ENCODE measurements at regions not wholly inside any gene's neighbourhood (a gene's known extent, or its start where the extent isn't known, plus 50 kb on each side); places are given as distances from the start of the nearest gene placed in this dataset.

- H3K27ac Mint-ChIP-seq, result no peak overlapping the region
- H3K36me3 Mint-ChIP-seq (ENCODE audit: low read depth), result no peaks in the 10 kb centered on the region
- H3K27me3 Mint-ChIP-seq (ENCODE audit: low read depth), result peaks cover 16% of the 10 kb centered on the region
- no peak overlapping the region for H3K4me3 Mint-ChIP-seq
- peaks cover 39% of the 10 kb centered on the region for H3K4me1 Mint-ChIP-seq
- TF ChIP-seq CTCF (IDR thresholded peaks at IDR 0.05; ENCODE audit: unreplicated experiment in 3 of 3), result no peak
- H3K9me3 Mint-ChIP-seq, result peaks cover 3% of the 10 kb centered on the region
Observed at GRCh38 chr2:45288532-45289417, 279.5 kb upstream of the SIX2 start.

GRCh38 chr2:45287045-45287444, 277.8 kb upstream of the SIX2 start:
- H3K27me3 Mint-ChIP-seq (ENCODE audit: low read depth), result peaks cover 16% of the 10 kb centered on the region
- no peaks in the 10 kb centered on the region for H3K36me3 Mint-ChIP-seq (ENCODE audit: low read depth)
- H3K4me3 Mint-ChIP-seq, result no peak overlapping the region
- TF ChIP-seq CTCF (IDR thresholded peaks at IDR 0.05; ENCODE audit: unreplicated experiment in 3 of 3), result no peak
- peaks cover 27% of the 10 kb centered on the region for H3K4me1 Mint-ChIP-seq
- H3K9me3 Mint-ChIP-seq, result peaks cover 3% of the 10 kb centered on the region
- H3K27ac Mint-ChIP-seq, result peak overlapping the region in 1 of 3 experiments; percentile 15

- TF ChIP-seq CTCF (IDR thresholded peaks at IDR 0.05; ENCODE audit: unreplicated experiment in 3 of 3), result no peak
- Mint-ChIP-seq H3K36me3 (ENCODE audit: low read depth) (no peaks in the 10 kb centered on the region), H3K9me3 (peaks cover 3% of the 10 kb centered on the region), H3K27me3 (ENCODE audit: low read depth) (peaks cover 16% of the 10 kb centered on the region), H3K4me1 (peaks cover 19% of the 10 kb centered on the region), H3K27ac (no peak overlapping the region), H3K4me3 (no peak overlapping the region)
Observed at GRCh38 chr2:45285771-45286390, 276.6 kb upstream of the SIX2 start.

- Mint-ChIP-seq H3K4me3 (no peak overlapping the region), H3K27me3 (ENCODE audit: low read depth) (peaks cover 19% of the 10 kb centered on the region), H3K36me3 (ENCODE audit: low read depth) (no peaks in the 10 kb centered on the region), H3K4me1 (peaks cover 22% of the 10 kb centered on the region), H3K27ac (no peak overlapping the region), H3K9me3 (peaks cover 3% of the 10 kb centered on the region)
- TF ChIP-seq CTCF (IDR thresholded peaks at IDR 0.05; ENCODE audit: unreplicated experiment in 3 of 3), result no peak
Observed at GRCh38 chr2:45285311-45285710, 276.1 kb upstream of the SIX2 start.

GRCh38 chr2:45284621-45284995, 275.4 kb upstream of the SIX2 start:
- Mint-ChIP-seq H3K4me1 (peaks cover 22% of the 10 kb centered on the region), H3K4me3 (no peak overlapping the region), H3K9me3 (peaks cover 3% of the 10 kb centered on the region), H3K27ac (no peak overlapping the region), H3K36me3 (ENCODE audit: low read depth) (no peaks in the 10 kb centered on the region), H3K27me3 (ENCODE audit: low read depth) (peaks cover 19% of the 10 kb centered on the region)
- no peak for TF ChIP-seq CTCF (IDR thresholded peaks at IDR 0.05; ENCODE audit: unreplicated experiment in 3 of 3)

All from nephron (organoid).